Activated naive CD4-positive, alpha-beta T cell treated with anti-CD3 and anti-CD28 coated beads, Interleukin-2, amount 50 U/mL, for 24 hours (primary cell): ENCODE measurements at regions not wholly inside any gene's neighbourhood (a gene's known extent, or its start where the extent isn't known, plus 50 kb on each side); places are given as distances from the start of the nearest gene placed in this dataset.

Source experiments
- H3K27ac Mint-ChIP-seq: one replicate; pipeline ENCODE4 v1.8.0; 2021; ENCODE audit warnings: mild to moderate bottlenecking, mixed read lengths
- H3K27me3 Mint-ChIP-seq: one replicate; pipeline ENCODE4 v1.8.0; 2021; ENCODE audit warnings: mixed read lengths
- H3K36me3 Mint-ChIP-seq: one replicate; pipeline ENCODE4 v1.8.0; 2021; ENCODE audit warnings: mixed read lengths
- H3K4me1 Mint-ChIP-seq: one replicate; pipeline ENCODE4 v1.8.0; 2021; ENCODE audit warnings: mixed read lengths
- H3K4me3 Mint-ChIP-seq: one replicate; pipeline ENCODE4 v1.8.0; 2021; ENCODE audit warnings: mild to moderate bottlenecking, mixed read lengths
- H3K9me3 Mint-ChIP-seq: one replicate; pipeline ENCODE4 v1.8.0; 2021; ENCODE audit warnings: mixed read lengths

GRCh38 chr9:26266146-26266793 is 588.0 kb upstream of the TUSC1 start:
- Mint-ChIP-seq H3K4me3 (no peak overlapping the region), H3K9me3 (peaks cover 11% of the 10 kb centered on the region), H3K27me3 (no peaks in the 10 kb centered on the region), H3K36me3 (no peaks in the 10 kb centered on the region), H3K27ac (no peak overlapping the region), H3K4me1 (no peaks in the 10 kb centered on the region)

DNA sequence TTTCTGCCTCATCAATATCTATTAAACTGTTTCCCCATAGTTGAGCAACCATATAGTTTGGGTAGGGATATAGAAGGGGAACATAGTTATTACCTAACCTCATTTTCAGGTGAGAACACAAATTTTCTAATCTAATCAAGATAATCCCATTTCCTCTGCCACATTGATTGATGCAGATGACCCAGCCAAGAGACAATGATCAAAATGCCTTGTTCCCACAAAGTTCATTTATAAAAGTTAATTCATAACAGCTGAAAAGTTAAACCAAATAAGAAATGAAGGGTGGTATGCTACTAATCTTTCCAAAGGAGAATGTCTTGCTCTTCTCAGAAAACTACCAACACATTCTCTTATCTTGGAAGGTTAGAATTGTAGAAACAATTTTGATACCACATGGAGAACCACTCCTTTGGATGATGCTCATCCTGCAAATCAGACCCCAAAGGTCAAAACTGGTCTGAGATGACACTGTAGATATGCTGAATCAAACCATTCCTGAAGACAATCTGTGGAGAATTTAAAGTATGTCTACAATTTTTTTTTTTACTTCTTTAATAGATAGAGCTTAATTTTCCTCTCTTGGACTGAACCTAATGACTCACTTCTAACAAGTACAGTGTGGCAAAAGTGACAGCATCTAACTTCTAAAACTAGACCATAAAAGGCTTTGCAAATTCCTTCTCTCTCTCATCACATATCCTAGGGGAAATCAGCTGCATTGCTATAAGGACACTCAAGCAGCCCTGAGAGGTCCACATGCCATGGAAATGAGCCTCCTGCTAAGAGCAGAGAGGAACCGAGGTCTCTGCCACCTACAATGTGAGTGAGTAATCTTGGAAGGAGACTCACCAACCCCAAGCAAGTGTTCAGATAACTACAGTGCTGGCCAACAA is 586.7 kb upstream of the TUSC1 start:
- no peak overlapping the region for H3K27ac Mint-ChIP-seq
- no peaks in the 10 kb centered on the region for H3K4me1 Mint-ChIP-seq
- H3K36me3 Mint-ChIP-seq: no peaks in the 10 kb centered on the region
- peaks cover 11% of the 10 kb centered on the region for H3K9me3 Mint-ChIP-seq
- no peak overlapping the region for H3K4me3 Mint-ChIP-seq
- H3K27me3 Mint-ChIP-seq: no peaks in the 10 kb centered on the region

- Mint-ChIP-seq H3K36me3 (no peaks in the 10 kb centered on the region), H3K4me3 (no peak overlapping the region), H3K9me3 (peaks cover 11% of the 10 kb centered on the region), H3K4me1 (no peaks in the 10 kb centered on the region), H3K27ac (no peak overlapping the region), H3K27me3 (no peaks in the 10 kb centered on the region)
These were observed 585.2 kb upstream of the TUSC1 start for GRCh38 chr9:26263478-26263877.

DNA sequence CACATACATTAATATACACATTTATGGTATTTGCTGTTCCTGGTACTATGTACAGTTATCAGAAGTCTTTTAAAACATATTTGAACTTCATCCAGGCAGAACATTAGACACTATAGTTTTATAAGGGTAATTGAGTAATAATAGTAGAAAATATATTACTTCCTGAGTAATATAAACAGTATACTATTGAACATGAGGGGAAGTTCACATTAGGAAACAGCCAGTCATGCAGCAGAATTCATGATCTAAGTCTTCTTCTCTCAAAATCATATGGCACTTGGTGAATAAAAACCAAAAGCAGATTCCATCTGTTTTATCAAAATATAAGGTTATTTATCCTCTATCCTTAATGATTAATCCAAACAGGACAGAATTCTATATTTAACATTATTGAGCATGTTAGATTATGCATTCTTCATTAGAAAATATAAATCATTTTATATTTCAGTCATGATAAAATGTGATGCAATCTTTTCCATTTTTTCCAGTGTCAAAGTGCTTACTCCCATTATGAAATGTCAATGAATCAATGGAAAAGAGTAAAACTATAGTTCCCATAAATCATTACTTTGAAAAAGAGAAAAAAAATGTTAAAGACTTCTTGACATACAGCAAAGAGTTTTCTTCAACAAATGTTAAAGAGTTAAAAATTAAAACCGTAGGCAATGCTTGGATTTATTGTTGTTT is 584.3 kb upstream of the TUSC1 start:
- peaks cover 11% of the 10 kb centered on the region for H3K9me3 Mint-ChIP-seq
- no peaks in the 10 kb centered on the region for H3K36me3 Mint-ChIP-seq
- H3K4me1 Mint-ChIP-seq: no peaks in the 10 kb centered on the region
- H3K27me3 Mint-ChIP-seq: no peaks in the 10 kb centered on the region
- no peak overlapping the region for H3K4me3 Mint-ChIP-seq
- no peak overlapping the region for H3K27ac Mint-ChIP-seq

DNA sequence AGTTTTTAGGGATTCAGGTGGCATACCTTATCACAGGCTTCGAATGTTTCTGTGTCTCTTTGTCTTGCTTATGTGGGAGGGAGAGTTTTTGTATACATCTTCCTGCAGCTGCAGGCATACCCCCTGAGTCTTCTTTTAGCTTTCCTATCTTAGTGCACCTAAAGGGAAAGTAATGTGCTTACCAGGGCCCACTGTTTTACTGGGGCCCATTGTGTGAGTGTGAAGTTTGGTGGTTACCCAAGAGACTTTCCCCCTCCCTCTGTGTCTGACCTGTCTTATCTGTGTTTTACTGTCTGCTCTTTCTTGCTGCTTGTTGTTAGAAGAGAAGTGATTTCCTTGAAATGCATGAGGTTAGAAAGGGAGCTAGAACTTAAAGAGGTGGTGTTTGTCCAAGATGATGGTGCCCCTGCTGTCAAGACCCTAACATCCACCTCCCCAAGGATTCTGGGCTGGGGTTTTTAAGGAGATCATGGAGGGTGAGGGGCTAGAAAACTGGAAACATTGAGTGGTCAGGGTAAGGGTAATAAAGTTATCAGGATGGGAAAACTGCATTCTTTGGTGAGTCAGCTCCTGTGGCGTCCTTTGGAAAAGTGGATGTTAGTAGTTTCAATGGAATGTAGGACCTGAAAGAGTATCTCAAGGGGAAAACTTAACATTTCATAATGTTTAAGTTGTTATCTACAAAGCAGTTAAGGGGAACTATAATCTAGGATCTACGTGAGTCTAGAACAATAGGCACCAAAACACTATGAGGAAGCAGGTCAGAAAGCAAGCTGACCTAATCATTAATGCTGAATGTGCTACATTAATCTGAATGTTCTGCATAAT is 583.5 kb upstream of the TUSC1 start:
- no peaks in the 10 kb centered on the region for H3K36me3 Mint-ChIP-seq
- H3K27me3 Mint-ChIP-seq: no peaks in the 10 kb centered on the region
- H3K9me3 Mint-ChIP-seq: peaks cover 11% of the 10 kb centered on the region
- H3K4me3 Mint-ChIP-seq: no peak overlapping the region
- no peaks in the 10 kb centered on the region for H3K4me1 Mint-ChIP-seq
- no peak overlapping the region for H3K27ac Mint-ChIP-seq

- Mint-ChIP-seq H3K4me1 (no peaks in the 10 kb centered on the region), H3K27me3 (no peaks in the 10 kb centered on the region), H3K36me3 (no peaks in the 10 kb centered on the region), H3K4me3 (no peak overlapping the region), H3K9me3 (peaks cover 5% of the 10 kb centered on the region), H3K27ac (no peak overlapping the region)
These were observed 582.0 kb upstream of the TUSC1 start for GRCh38 chr9:26260238-26260637.

- H3K4me3 Mint-ChIP-seq: no peak overlapping the region
- H3K36me3 Mint-ChIP-seq: no peaks in the 10 kb centered on the region
- peaks cover 6% of the 10 kb centered on the region for H3K9me3 Mint-ChIP-seq
- H3K27me3 Mint-ChIP-seq: no peaks in the 10 kb centered on the region
- H3K4me1 Mint-ChIP-seq: no peaks in the 10 kb centered on the region
- H3K27ac Mint-ChIP-seq: no peak overlapping the region
These were observed 569.6 kb upstream of the TUSC1 start for GRCh38 chr9:26247861-26248260.

GRCh38 chr9:26244661-26245451 is 566.6 kb upstream of the TUSC1 start:
- Mint-ChIP-seq H3K27me3 (no peaks in the 10 kb centered on the region), H3K9me3 (peaks cover 6% of the 10 kb centered on the region), H3K27ac (no peak overlapping the region), H3K4me3 (no peak overlapping the region), H3K4me1 (no peaks in the 10 kb centered on the region), H3K36me3 (no peaks in the 10 kb centered on the region)

DNA sequence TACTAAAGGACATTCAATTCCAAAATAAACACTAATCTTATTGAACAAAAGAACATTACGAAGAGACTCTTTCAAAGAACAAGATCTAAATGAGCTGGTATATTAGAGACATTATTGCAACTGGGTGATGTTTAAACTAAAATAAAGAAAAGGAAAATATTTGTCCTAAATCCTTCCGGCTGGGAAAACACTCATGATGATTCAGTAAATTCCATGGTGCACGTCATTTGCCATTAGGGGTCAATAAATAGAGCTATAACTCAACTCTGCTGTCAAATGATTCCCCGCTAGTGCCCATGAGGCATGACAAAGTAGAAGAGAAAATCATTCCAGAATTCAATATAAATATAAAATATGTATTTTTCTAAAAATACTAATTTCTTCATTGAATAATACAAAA is 565.5 kb upstream of the TUSC1 start:
- Mint-ChIP-seq H3K4me1 (no peaks in the 10 kb centered on the region), H3K36me3 (no peaks in the 10 kb centered on the region), H3K9me3 (peaks cover 6% of the 10 kb centered on the region), H3K4me3 (no peak overlapping the region), H3K27ac (no peak overlapping the region), H3K27me3 (no peaks in the 10 kb centered on the region)

GRCh38 chr9:26243029-26243697 is 564.9 kb upstream of the TUSC1 start:
- Mint-ChIP-seq H3K36me3 (no peaks in the 10 kb centered on the region), H3K4me3 (no peak overlapping the region), H3K27me3 (no peaks in the 10 kb centered on the region), H3K27ac (no peak overlapping the region), H3K4me1 (no peaks in the 10 kb centered on the region), H3K9me3 (peaks cover 6% of the 10 kb centered on the region)

DNA sequence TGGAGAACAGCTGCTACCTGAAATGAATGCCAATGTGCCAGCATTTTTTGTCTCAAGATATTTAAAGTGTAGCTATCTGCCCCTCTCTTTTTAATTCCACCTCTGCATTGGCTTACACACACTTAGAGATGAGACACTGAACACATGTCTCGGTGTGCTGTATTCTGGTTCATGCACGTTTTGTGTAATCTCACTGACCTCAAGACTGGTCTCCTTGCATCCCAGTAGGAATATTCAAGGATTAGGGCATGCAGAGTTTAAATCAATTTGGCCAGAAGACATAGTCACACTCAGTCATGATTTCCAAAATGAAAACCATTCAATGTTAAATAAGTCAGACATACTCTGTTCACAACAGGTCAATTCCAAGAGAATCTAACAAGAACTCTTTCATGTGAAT is 561.8 kb upstream of the TUSC1 start:
- Mint-ChIP-seq H3K27me3 (no peaks in the 10 kb centered on the region), H3K36me3 (no peaks in the 10 kb centered on the region), H3K4me3 (no peak overlapping the region), H3K9me3 (no peaks in the 10 kb centered on the region), H3K27ac (no peak overlapping the region), H3K4me1 (no peaks in the 10 kb centered on the region)

GRCh38 chr9:26237256-26237655 is 559.0 kb upstream of the TUSC1 start:
- no peaks in the 10 kb centered on the region for H3K4me1 Mint-ChIP-seq
- peaks cover 4% of the 10 kb centered on the region for H3K9me3 Mint-ChIP-seq
- H3K27me3 Mint-ChIP-seq: no peaks in the 10 kb centered on the region
- H3K36me3 Mint-ChIP-seq: no peaks in the 10 kb centered on the region
- H3K4me3 Mint-ChIP-seq: no peak overlapping the region
- no peak overlapping the region for H3K27ac Mint-ChIP-seq

DNA sequence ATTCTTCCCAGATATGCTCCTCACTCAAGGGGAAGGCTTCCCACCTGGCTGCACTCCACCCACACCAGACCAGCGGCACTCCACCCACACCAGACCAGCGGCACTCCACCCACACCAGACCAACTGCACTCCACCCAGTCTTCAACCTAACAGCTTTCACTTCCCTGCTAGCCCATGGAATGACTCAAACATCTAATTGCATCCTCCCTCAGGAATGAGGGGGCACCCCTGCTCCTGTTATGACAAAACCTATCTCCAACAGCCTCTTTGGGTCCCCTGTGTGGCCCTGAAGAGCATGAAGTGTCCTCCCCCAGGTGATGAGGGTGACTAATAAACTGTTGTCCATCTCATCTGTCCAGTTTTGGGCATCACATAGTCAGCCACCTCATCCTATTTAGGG is 556.6 kb upstream of the TUSC1 start:
- no peak overlapping the region for H3K27ac Mint-ChIP-seq
- peaks cover 4% of the 10 kb centered on the region for H3K9me3 Mint-ChIP-seq
- H3K4me3 Mint-ChIP-seq: no peak overlapping the region
- H3K27me3 Mint-ChIP-seq: no peaks in the 10 kb centered on the region
- H3K36me3 Mint-ChIP-seq: no peaks in the 10 kb centered on the region
- no peaks in the 10 kb centered on the region for H3K4me1 Mint-ChIP-seq

GRCh38 chr9:26231391-26231790 is 553.1 kb upstream of the TUSC1 start:
- Mint-ChIP-seq H3K27ac (no peak overlapping the region), H3K27me3 (no peaks in the 10 kb centered on the region), H3K4me1 (no peaks in the 10 kb centered on the region), H3K4me3 (no peak overlapping the region), H3K36me3 (no peaks in the 10 kb centered on the region), H3K9me3 (peaks cover 8% of the 10 kb centered on the region)
